LoVo (cell line): ENCODE measurements at regions not wholly inside any gene's neighbourhood (a gene's known extent, or its start where the extent isn't known, plus 50 kb on each side); places are given as distances from the start of the nearest gene placed in this dataset.
"Not testable (repeated sequence)": the region's sequence is repeated elsewhere in the genome, so short reads cannot be mapped to it uniquely, and the experiment has no call there.

Experiments used
- DNase-seq: peaks from one replicate; pipeline ENCODE4 v3.0.0-alpha.2; 2016; ENCODE audit warnings: low spot score

DNA sequence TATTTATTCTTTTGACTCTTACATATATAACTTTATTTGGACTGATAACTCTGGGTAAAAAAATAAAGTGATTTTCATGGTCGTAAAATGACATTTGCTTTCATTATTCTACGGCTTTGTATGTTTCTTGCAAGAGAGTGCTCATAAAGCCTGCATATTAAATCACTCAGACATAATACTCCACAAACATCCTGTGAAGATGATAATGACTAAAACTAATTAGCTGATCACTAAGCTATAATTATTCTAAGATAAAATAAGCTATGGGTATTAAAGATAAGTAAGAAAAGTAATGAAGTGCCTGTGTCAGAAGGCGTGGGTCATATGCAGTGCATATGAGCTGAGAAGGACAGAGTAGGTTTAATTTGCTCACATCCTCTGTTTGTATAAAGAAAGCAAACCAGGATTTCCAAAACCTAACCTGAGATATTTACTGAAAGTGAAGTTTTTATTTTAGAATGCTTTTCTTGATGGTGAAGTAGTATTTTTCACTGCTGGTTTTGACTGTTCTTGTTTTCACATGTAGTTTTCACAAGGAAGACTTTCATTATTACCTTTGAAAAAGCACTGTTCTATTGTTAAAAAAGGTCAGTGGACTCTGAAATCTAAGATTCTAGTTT lies 278.8 kb downstream of the AMY1C start:
- no peak for DNase-seq

DNA sequence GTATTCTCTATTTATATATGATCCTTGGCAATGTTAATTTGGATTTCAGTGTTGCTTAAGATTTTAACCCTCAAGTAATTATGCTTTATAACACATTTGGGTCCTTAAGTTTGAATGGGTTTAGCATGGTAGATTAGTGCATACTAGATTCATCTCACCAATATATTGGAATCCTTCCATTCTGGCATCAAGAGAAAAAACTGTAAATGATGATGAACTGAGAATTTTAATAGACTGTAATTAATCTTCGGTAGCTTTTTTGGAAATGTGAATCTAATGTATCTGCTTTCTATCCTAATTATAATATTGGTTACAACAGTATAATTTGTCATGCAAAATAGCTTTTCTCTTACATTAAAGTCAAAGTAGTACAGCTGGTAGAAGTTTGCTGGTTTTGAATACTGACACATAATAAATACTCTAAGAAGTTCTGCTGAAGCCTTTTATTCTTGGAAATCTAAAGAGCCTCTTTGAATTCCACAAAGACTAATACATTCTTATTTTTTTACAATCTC lies 279.8 kb downstream of the AMY1C start:
- DNase-seq, result no peak

- DNase-seq, result no peak
Measured at GRCh38 chr1:104056786-104057185, 307.1 kb downstream of the AMY1C start.

GRCh38 chr1:104057219-104057898 lies 307.7 kb downstream of the AMY1C start:
- peak; percentile 7 for DNase-seq

- DNase-seq, result not testable (repeated sequence)
Measured at GRCh38 chr1:104061637-104062036, 311.9 kb downstream of the AMY1C start.

DNA sequence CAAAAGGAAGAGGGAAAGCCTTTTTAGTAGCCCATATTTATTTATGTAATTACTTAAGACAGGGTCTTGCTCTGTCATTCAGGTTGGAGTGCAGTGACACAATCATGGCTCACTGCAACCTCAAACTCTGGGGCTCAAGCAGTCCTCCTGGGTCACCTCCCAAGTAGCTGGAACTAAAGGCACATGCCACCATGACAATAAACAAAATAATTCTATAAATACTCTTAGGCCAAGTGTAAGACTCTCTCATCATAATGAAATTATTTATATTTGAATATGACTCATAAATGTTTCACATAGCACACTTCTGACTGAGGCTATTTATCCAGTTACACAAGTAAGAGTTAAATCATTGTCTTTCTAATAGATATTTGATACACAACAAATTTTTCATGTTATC lies 314.7 kb downstream of the AMY1C start:
- no peak for DNase-seq

GRCh38 chr1:104072915-104073371 lies 323.2 kb downstream of the AMY1C start:
- DNase-seq, result no peak

DNA sequence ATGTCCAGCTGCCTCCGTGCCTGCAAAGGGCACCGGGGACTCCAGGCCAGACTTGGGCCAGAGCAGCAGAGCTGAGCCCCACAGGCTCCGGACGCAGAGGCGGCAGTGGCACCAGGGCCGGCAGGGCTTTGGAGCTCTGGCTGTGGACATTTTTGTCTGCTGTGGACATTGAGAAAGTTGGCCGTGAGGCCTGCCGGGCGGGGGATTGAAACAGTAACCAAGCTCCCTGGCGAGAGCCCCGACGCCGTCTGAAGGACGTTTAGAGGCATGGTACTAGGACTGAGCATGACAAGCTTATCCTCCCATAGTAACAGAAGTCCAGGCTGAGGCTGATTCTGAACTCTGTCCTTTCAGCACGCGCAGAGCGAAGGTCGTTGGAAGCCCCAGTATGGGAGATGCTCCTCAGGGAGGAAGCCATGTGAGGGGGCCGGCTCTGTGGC lies 323.8 kb downstream of the AMY1C start:
- DNase-seq, result no peak

- DNase-seq, result no peak
Measured at GRCh38 chr1:104082221-104082620, 332.5 kb downstream of the AMY1C start.

- no peak for DNase-seq
Measured at GRCh38 chr1:104084380-104084779, 334.7 kb downstream of the AMY1C start.

- DNase-seq, result no peak
Measured at GRCh38 chr1:104092698-104093097, 343.0 kb downstream of the AMY1C start.

DNA sequence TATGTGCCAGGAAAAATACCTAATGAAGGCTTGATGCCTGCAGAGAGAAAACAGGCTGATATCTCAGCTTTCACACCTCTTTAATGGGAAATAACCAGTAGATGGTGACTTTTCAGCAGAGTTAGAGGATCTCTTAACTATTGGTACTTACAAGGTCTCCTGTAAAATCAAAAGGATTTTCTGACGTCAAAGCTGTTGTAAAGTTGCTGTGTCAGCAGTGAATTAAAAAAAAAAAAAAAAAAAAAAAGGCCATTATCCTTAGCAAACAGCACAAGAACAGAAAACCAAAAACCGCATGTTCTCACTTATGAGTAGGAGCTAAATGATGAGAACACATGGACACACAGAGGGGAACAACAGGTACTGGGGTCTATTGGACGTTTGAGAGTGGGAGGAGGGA lies 349.1 kb downstream of the AMY1C start:
- no peak for DNase-seq

- peak; percentile 15 for DNase-seq
Measured at GRCh38 chr1:104100115-104100514, 350.4 kb downstream of the AMY1C start.

GRCh38 chr1:104105465-104105864 lies 355.8 kb downstream of the AMY1C start:
- DNase-seq, result no peak

- DNase-seq, result no peak
Measured at GRCh38 chr1:104120525-104120924, 370.8 kb downstream of the AMY1C start.

GRCh38 chr1:104121271-104121670 lies 371.6 kb downstream of the AMY1C start:
- DNase-seq, result no peak

DNA sequence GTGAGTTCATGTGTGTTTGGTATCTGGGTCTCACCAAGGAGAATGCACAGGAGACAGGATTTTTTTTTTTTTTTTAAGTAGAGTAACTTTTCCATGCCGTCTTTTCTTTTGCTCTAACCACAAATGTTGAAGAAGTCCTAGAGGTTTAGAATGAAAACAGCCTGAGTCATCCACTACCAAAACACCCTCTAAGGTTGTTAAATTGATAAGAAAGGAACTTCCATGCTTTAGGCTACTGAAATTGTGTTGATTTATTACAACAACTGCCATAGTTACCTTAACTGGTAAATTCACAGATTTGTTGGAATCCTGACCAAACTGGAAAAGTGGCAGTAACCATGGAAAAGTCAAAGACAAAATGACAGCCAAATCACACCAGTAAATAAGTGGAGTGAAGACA lies 375.6 kb downstream of the AMY1C start:
- no peak for DNase-seq

GRCh38 chr1:104125970-104126369 lies 376.3 kb downstream of the AMY1C start:
- DNase-seq, result no peak

- peak; percentile 45 for DNase-seq
Measured at GRCh38 chr1:104132382-104132973, 382.8 kb downstream of the AMY1C start.

- DNase-seq, result not testable (repeated sequence)
Measured at GRCh38 chr1:104135036-104135435, 385.3 kb downstream of the AMY1C start.

DNA sequence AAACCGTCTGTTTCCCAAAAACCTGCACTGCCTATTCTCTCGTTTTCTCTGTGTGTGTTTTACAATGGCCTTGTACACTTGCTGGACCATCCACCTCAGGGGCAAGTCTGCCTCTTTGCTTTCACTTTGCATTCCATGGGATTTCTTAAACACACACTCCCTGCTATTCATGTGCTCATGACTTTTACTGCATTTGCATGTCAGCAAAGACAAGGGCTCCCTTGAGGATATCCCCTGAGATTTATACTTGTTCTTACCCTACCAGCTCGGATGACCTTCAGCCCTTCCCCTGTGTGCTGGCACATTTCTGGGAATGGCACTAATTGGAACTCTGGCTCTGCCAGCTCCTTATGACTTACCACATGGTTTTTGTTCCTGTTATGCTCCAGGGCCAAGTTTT lies 386.9 kb downstream of the AMY1C start:
- DNase-seq, result no peak

- DNase-seq, result no peak
Measured at GRCh38 chr1:104156738-104157137, 407.0 kb downstream of the AMY1C start.

DNA sequence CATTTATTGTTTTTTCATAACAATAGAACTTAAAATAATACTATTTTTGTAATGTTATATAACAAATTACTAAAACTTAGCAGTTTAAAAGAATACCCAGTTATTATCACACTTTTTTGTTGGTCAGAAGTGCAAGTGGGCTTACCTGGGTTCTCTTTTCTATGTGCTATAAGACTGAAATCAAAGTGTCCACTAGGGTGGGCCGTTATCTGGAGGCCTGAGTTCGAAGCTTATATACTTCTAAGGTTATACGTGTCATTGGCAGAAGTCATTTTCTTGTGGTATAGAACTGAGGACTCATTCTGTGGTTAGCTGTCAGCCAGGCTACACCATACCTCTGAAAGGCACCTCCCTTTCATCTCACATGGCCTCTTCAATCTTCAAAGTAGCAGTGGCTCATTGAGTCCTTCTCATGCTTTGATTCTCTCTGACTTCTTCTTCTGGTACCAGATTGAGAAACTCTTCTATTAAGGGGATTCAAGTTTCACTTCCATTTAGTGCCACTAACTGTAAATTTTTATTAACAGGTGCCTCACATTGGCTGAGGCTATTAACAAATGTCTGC lies 414.3 kb downstream of the AMY1C start:
- no peak for DNase-seq
